ENCODE measurements at regions not wholly inside any gene's neighbourhood (a gene's known extent, or its start where the extent isn't known, plus 50 kb on each side); places are given as distances from the start of the nearest gene placed in this dataset.

GRCh38 chr5:152288499-152288898, 116.6 kb downstream of the NMUR2 start:
- no peak for TF ChIP-seq CTCF (IDR thresholded peaks at IDR 0.05)
- no peak for TF ChIP-seq POLR2A (IDR thresholded peaks at IDR 0.05)

Measured in testis (tissue), 2 donors.